Muscle layer of colon (tissue), 2 donors: ENCODE measurements at regions not wholly inside any gene's neighbourhood (a gene's known extent, or its start where the extent isn't known, plus 50 kb on each side); places are given as distances from the start of the nearest gene placed in this dataset.
"Not testable (repeated sequence)": the region's sequence is repeated elsewhere in the genome, so short reads cannot be mapped to it uniquely, and the experiment has no call there.

Experiments
- H3K27ac ChIP-seq: one replicate; pipeline ENCODE4 v1.7.0; 2013; ENCODE audit warnings: low read depth, mild to moderate bottlenecking, low read length, moderate library complexity
- H3K27me3 ChIP-seq, 2 donors: one replicate each; pipeline ENCODE4 v1.7.0; 2013; ENCODE audit warnings: low read length in 2 of 2, mild to moderate bottlenecking in 2 of 2; ENCODE audit not compliant: insufficient read depth in 2 of 2, control insufficient read depth in 1 of 2
- H3K36me3 ChIP-seq: one replicate; pipeline ENCODE4 v1.7.0; 2013; ENCODE audit warnings: mild to moderate bottlenecking, low read length; ENCODE audit not compliant: insufficient read depth
- H3K4me1 ChIP-seq: one replicate; pipeline ENCODE4 v1.7.0; 2013; ENCODE audit warnings: mild to moderate bottlenecking, low read length; ENCODE audit not compliant: insufficient read depth
- H3K4me3 ChIP-seq, 2 donors: one replicate each; pipeline ENCODE4 v1.7.0; 2013; ENCODE audit warnings: low read length in 2 of 2, low read depth in 1 of 2, mild to moderate bottlenecking in 1 of 2, moderate library complexity in 1 of 2
- H3K9ac ChIP-seq: one replicate; pipeline ENCODE4 v1.7.0; 2013; ENCODE audit warnings: low read length
- H3K9me3 ChIP-seq: one replicate; pipeline ENCODE4 v1.7.0; 2013; ENCODE audit warnings: mild to moderate bottlenecking, low read length
- donor health status: abdominal sarcoma.
- donor health status: Adenocarcinoma of cecum.

GRCh38 chr1:232579958-232580941 is 49.7 kb downstream of the SIPA1L2 start:
- Histone ChIP-seq H3K27me3 (no peaks in the 10 kb centered on the region), H3K27ac (no peak overlapping the region), H3K36me3 (no peaks in the 10 kb centered on the region), H3K9ac (no peak overlapping the region), H3K4me3 (no peak overlapping the region), H3K9me3 (no peaks in the 10 kb centered on the region), H3K4me1 (peaks cover 18% of the 10 kb centered on the region)

GRCh38 chr1:232579466-232579865 is 50.5 kb downstream of the SIPA1L2 start:
- H3K27ac ChIP-seq, result no peak overlapping the region
- H3K36me3 ChIP-seq, result no peaks in the 10 kb centered on the region
- no peaks in the 10 kb centered on the region for H3K27me3 ChIP-seq
- peaks cover 22% of the 10 kb centered on the region for H3K4me1 ChIP-seq
- H3K9me3 ChIP-seq, result no peaks in the 10 kb centered on the region
- no peak overlapping the region for H3K9ac ChIP-seq
- H3K4me3 ChIP-seq, result no peak overlapping the region

GRCh38 chr1:232578651-232579195 is 51.2 kb downstream of the SIPA1L2 start:
- no peak overlapping the region for H3K9ac ChIP-seq
- H3K27me3 ChIP-seq, result no peaks in the 10 kb centered on the region
- no peak overlapping the region for H3K4me3 ChIP-seq
- H3K4me1 ChIP-seq, result peaks cover 28% of the 10 kb centered on the region
- H3K36me3 ChIP-seq, result no peaks in the 10 kb centered on the region
- no peaks in the 10 kb centered on the region for H3K9me3 ChIP-seq
- no peak overlapping the region for H3K27ac ChIP-seq

GRCh38 chr1:232577772-232578171 is 52.2 kb downstream of the SIPA1L2 start:
- H3K27ac ChIP-seq, result no peak overlapping the region
- no peaks in the 10 kb centered on the region for H3K27me3 ChIP-seq
- no peaks in the 10 kb centered on the region for H3K36me3 ChIP-seq
- H3K4me3 ChIP-seq, result no peak overlapping the region
- no peaks in the 10 kb centered on the region for H3K9me3 ChIP-seq
- peaks cover 28% of the 10 kb centered on the region for H3K4me1 ChIP-seq
- H3K9ac ChIP-seq, result no peak overlapping the region

GRCh38 chr1:232576537-232576936 is 53.4 kb downstream of the SIPA1L2 start:
- no peak overlapping the region for H3K27ac ChIP-seq
- H3K36me3 ChIP-seq, result no peaks in the 10 kb centered on the region
- no peaks in the 10 kb centered on the region for H3K9me3 ChIP-seq
- H3K4me3 ChIP-seq, result no peak overlapping the region
- peaks cover 28% of the 10 kb centered on the region for H3K4me1 ChIP-seq
- H3K9ac ChIP-seq, result no peak overlapping the region
- no peaks in the 10 kb centered on the region for H3K27me3 ChIP-seq

- H3K36me3 ChIP-seq, result no peaks in the 10 kb centered on the region
- peaks cover 28% of the 10 kb centered on the region for H3K4me1 ChIP-seq
- peak overlapping the region; percentile 43 for H3K27ac ChIP-seq
- no peak overlapping the region for H3K4me3 ChIP-seq
- no peak overlapping the region for H3K9ac ChIP-seq
- no peaks in the 10 kb centered on the region for H3K27me3 ChIP-seq
- H3K9me3 ChIP-seq, result no peaks in the 10 kb centered on the region
Observed at GRCh38 chr1:232575763-232576040, 54.2 kb downstream of the SIPA1L2 start.

GRCh38 chr1:232574889-232575762 is 54.8 kb downstream of the SIPA1L2 start:
- H3K27ac ChIP-seq, result peak overlapping the region; percentile 43

GRCh38 chr1:232574077-232574476 is 55.9 kb downstream of the SIPA1L2 start:
- Histone ChIP-seq H3K27me3 (no peaks in the 10 kb centered on the region), H3K4me1 (peaks cover 32% of the 10 kb centered on the region), H3K27ac (no peak overlapping the region), H3K9me3 (no peaks in the 10 kb centered on the region), H3K9ac (no peak overlapping the region), H3K4me3 (no peak overlapping the region), H3K36me3 (no peaks in the 10 kb centered on the region)

More at GRCh38 chr1:232574889-232575762, 54.8 kb downstream of the SIPA1L2 start:
- Histone ChIP-seq H3K9me3 (no peaks in the 10 kb centered on the region), H3K9ac (no peak overlapping the region), H3K4me1 (peaks cover 30% of the 10 kb centered on the region), H3K4me3 (peak overlapping the region in 1 of 2 donors; percentile 28), H3K27me3 (no peaks in the 10 kb centered on the region), H3K36me3 (no peaks in the 10 kb centered on the region)

- Histone ChIP-seq H3K9ac (no peak overlapping the region), H3K4me3 (no peak overlapping the region), H3K27me3 (no peaks in the 10 kb centered on the region), H3K27ac (no peak overlapping the region), H3K36me3 (no peaks in the 10 kb centered on the region), H3K4me1 (peaks cover 35% of the 10 kb centered on the region), H3K9me3 (no peaks in the 10 kb centered on the region)
Observed at GRCh38 chr1:232571523-232571922, 58.4 kb downstream of the SIPA1L2 start.

GRCh38 chr1:232570007-232570406 is 59.9 kb downstream of the SIPA1L2 start:
- no peaks in the 10 kb centered on the region for H3K27me3 ChIP-seq
- H3K9ac ChIP-seq, result no peak overlapping the region
- H3K9me3 ChIP-seq, result no peaks in the 10 kb centered on the region
- H3K36me3 ChIP-seq, result no peaks in the 10 kb centered on the region
- H3K4me1 ChIP-seq, result peaks cover 40% of the 10 kb centered on the region
- H3K27ac ChIP-seq, result no peak overlapping the region
- no peak overlapping the region for H3K4me3 ChIP-seq

- H3K36me3 ChIP-seq, H3K27ac ChIP-seq, H3K9me3 ChIP-seq, H3K9ac ChIP-seq, H3K4me3 ChIP-seq, H3K27me3 ChIP-seq: not testable (repeated sequence)
- peaks cover 36% of the 10 kb centered on the region for H3K4me1 ChIP-seq
Observed at GRCh38 chr1:232569554-232569921, 60.4 kb downstream of the SIPA1L2 start.
